Hepatocyte (in vitro differentiated cells): ENCODE measurements at regions not wholly inside any gene's neighbourhood (a gene's known extent, or its start where the extent isn't known, plus 50 kb on each side); places are given as distances from the start of the nearest gene placed in this dataset.

Experiments
- EZH2 ChIP-seq: fragments of 200-600 bp; sonication (generic); IDR thresholded peaks from 2 replicates; pipeline ENCODE4 v1.6.1; 2016; ENCODE audit warnings: antibody characterized with exemption, mild to moderate bottlenecking, borderline replicate concordance
- TF ChIP-seq, protein P1 (sequence below): fragments of 200-600 bp; sonication (generic); IDR thresholded peaks from 2 replicates; pipeline ENCODE4 v1.5.1; 2016; ENCODE audit warnings: antibody characterized with exemption, mild to moderate bottlenecking; ENCODE audit not compliant: poor library complexity

DNA sequence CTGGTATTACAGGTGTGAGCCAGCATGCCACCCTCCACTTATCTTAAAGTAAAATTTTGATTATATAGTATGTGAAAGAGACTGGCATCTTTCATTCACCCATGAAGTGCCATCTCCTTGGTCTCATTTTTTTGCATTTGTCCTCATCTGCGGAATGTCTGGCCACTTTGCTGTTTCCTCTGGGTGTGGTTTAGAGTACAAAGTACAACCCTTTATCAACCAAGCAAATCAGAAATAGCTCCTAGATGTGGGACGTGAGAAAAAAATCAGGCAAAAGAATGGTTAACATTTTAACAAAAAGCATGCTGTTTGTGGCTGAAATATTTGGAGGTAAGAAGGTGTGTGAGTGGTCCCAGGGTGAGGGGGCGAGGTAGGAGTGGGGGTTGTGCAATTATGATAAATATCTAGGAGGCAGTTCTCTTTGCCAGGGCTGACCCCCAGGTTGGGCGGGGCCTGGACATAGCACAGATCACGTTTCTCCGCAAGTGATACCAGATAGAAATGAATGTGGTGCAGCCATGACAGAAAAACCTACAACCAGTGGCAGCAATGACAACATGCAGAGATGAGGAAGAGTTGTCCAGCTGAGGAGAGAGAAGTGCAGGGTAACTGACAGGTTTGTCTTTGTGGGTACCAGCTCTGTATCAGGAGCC lies 115.8 kb upstream of the SERTAD2 start:
- TF ChIP-seq, protein P1, sequence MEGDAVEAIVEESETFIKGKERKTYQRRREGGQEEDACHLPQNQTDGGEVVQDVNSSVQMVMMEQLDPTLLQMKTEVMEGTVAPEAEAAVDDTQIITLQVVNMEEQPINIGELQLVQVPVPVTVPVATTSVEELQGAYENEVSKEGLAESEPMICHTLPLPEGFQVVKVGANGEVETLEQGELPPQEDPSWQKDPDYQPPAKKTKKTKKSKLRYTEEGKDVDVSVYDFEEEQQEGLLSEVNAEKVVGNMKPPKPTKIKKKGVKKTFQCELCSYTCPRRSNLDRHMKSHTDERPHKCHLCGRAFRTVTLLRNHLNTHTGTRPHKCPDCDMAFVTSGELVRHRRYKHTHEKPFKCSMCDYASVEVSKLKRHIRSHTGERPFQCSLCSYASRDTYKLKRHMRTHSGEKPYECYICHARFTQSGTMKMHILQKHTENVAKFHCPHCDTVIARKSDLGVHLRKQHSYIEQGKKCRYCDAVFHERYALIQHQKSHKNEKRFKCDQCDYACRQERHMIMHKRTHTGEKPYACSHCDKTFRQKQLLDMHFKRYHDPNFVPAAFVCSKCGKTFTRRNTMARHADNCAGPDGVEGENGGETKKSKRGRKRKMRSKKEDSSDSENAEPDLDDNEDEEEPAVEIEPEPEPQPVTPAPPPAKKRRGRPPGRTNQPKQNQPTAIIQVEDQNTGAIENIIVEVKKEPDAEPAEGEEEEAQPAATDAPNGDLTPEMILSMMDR, result no peak
- TF ChIP-seq EZH2, result no peak
